AG04449 (cell line): ENCODE measurements at regions not wholly inside any gene's neighbourhood (a gene's known extent, or its start where the extent isn't known, plus 50 kb on each side); places are given as distances from the start of the nearest gene placed in this dataset.
"Not testable (repeated sequence)": the region's sequence is repeated elsewhere in the genome, so short reads cannot be mapped to it uniquely, and the experiment has no call there.

ENCODE experiments used
- CTCF ChIA-PET: fragments of 350-600 bp; formaldehyde crosslinking; extraction: SDS; loops from one replicate; lab custom pipeline; 2021; ENCODE audit warnings: antibody characterized with exemption; lab: Yijun Ruan, JAX
- POLR2A ChIA-PET: fragments of 400-600, 350-600 bp; formaldehyde crosslinking; extraction: SDS; loops from one replicate; lab custom pipeline; 2020; ENCODE audit warnings: antibody characterized with exemption, inconsistent platforms; lab: Yijun Ruan, JAX
- DNase-seq: peaks from one replicate; pipeline ENCODE4 v3.0.0-alpha.2; 2010; ENCODE audit warnings: low read depth, low spot score
- H3K4me3 ChIP-seq: 2 replicates; pipeline ENCODE4 v1.5.1; 2011; ENCODE audit warnings: low read depth, mild to moderate bottlenecking, control low read depth, low read length
- TF ChIP-seq, protein P1 (sequence below): IDR thresholded peaks from one replicate; pipeline ENCODE4 v1.5.1; 2011; ENCODE audit warnings: mild to moderate bottlenecking, moderate library complexity, low read length, control low read depth, inconsistent platforms; ENCODE audit not compliant: insufficient read depth; ENCODE audit errors: missing control alignments

DNA sequence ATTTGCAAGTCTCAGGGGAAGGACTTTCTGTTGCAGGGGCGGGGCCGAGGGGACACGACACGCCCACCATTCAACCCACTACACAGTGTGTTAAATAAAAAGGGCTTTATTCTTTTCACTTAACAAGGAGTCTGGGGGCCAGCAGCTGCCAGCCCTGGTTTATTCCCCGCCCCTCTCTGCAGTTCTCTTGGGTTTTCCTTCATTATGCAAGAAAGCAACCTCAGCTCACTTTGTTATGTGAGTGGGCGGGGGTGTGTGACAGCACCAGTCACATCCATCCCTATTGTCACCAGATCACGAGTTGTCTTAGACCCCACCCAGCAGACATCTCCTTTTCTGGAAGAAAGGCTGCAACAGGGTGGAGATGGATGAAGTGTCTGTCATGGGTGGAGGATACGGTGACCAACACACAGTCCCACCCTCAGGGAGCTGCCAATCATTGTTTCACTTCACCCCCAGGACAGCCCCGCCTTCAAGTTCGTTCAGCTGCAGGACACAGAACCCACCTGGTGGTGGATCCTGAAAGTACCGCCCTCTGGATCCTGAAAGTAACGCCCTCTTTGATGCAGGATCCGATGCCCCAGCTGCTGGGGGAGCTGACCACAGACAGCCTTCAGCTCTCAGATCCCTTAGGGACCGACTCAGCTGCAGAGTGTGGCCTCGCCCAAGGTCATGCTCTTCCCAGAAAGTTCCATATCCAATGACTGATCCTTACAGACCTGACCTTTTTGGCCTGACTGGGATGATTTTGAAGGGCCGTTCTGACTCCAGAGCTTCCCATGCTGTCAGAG, 79.6 kb downstream of the SMIM20 start:
- ChIA-PET CTCF (interaction anchor here (0.6 to 1.3 kb wide), 4 partner anchors 19 to 423 kb away, joined by 3 to 4 read pairs (median 3); no protein-coding TSS in a partner anchor), POLR2A (no interaction called here)
- no peak overlapping the region for H3K4me3 ChIP-seq
- no peak for DNase-seq
- TF ChIP-seq, protein P1, sequence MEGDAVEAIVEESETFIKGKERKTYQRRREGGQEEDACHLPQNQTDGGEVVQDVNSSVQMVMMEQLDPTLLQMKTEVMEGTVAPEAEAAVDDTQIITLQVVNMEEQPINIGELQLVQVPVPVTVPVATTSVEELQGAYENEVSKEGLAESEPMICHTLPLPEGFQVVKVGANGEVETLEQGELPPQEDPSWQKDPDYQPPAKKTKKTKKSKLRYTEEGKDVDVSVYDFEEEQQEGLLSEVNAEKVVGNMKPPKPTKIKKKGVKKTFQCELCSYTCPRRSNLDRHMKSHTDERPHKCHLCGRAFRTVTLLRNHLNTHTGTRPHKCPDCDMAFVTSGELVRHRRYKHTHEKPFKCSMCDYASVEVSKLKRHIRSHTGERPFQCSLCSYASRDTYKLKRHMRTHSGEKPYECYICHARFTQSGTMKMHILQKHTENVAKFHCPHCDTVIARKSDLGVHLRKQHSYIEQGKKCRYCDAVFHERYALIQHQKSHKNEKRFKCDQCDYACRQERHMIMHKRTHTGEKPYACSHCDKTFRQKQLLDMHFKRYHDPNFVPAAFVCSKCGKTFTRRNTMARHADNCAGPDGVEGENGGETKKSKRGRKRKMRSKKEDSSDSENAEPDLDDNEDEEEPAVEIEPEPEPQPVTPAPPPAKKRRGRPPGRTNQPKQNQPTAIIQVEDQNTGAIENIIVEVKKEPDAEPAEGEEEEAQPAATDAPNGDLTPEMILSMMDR: peak; percentile 5

DNA sequence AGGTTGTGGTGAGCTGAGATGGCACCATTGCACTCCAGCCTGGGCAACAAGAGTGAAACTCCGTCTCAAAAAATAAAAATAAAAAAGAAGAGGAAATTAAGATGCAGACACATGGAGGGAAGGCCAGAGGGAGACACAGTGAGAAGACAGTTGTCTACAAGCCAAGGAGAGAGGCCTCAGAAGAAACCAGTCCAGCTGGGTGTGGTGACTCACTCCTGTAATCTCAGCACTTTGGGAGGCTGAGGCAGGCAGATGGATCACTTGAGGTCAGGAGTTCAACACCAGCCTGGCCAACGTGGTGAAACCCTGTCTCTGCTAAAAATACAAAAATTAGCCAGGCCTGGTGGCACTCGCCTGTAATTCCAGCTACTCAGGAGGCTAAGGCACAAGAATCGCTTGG, 80.6 kb downstream of the SMIM20 start:
- POLR2A ChIA-PET, DNase-seq, H3K4me3 ChIP-seq: not testable (repeated sequence)
- CTCF ChIA-PET: interaction anchor here (1.3 to 1.4 kb wide), 2 partner anchors 18 to 330 kb away, joined by 3 read pairs; no protein-coding TSS in a partner anchor

DNA sequence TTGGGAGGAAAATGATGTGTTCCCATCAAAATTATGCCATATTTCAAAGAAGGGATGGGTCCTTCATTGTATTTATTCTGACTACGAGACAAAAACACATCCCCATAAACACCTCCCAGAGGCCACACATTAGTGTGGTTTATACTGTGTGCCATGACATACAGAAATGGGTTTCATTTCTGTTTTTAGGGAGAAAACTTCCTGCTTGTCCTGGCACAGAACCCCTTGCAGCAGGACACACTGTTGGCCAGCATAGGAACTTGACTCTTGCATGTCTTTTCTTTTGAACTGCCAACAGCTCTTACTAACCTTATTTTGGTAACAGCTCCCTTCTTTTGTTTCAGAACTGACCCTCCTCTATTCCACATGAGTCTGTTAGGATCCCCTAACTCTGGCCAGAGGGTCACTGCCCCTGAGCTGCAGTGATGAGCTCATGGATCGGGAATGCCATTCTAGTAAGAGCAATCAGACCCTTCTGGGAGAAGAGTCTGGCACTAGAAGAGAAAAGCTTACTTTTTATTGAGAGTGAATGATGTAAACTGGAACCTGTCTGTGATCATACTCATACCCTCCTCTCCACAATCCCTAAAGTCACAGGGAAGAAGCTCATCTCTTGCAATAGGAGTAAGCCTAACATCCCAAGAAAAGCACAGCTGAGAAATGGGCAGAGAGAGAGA, 86.4 kb downstream of the SMIM20 start:
- no peak for DNase-seq
- CTCF ChIA-PET: interaction anchor here (1.0 to 7.2 kb wide), 7 partner anchors 12 to 568 kb away, joined by 3 to 63 read pairs (median 4); no protein-coding TSS in a partner anchor
- TF ChIP-seq, protein P1: no peak
- POLR2A ChIA-PET: no interaction called here
- no peak overlapping the region for H3K4me3 ChIP-seq

DNA sequence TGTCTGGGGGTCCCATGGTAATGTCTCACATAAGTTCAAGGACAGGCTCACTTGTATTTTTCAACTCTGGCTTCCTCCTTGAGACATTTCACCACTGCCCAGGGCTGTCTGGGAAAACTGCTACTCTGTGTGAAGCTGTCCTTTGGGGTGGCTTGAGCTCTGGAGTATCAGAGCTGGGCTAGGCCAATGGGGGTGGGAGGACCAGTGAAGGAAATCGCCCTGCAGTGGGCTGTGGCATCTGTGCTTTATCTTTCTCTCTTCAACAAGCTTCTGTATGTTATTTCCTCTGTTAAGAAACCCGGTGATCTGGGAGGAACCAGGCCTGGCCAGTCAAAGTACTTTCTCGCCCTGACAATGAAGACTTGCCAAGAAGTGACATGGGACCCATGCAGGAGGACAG, 87.4 kb downstream of the SMIM20 start:
- H3K4me3 ChIP-seq: no peak overlapping the region
- CTCF ChIA-PET: interaction anchor here (1.2 to 7.2 kb wide), 5 partner anchors 13 to 329 kb away, joined by 3 to 63 read pairs (median 5); no protein-coding TSS in a partner anchor
- no peak for DNase-seq
- POLR2A ChIA-PET: interaction anchor here (0.5 kb wide), 1 partner anchor 11 kb away, joined by 3 read pairs; no protein-coding TSS in a partner anchor
- TF ChIP-seq, protein P1: no peak

DNA sequence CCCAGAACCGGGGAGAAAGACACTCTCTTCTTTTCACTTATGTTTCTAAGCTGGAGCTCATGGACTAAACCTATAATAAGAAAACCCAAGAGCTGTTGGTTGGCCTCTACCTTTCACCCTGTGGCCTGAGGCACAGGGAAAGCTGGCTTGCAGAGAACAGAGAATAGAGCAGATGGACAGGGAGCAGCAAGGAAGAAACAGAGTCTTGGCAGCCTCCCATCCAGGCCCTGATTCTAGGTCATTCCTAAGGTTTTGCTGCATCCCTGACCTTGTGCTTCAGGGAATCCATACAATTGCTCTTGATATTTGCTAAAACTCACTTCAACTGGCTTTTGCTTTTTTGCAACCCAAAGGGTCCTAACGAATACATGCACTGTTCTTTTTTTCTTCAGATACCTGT, 87.8 kb downstream of the SMIM20 start:
- ChIA-PET POLR2A (interaction anchor here (0.5 kb wide), 1 partner anchor 10 kb away, joined by 3 read pairs; no protein-coding TSS in a partner anchor), CTCF (interaction anchor here (1.5 to 7.2 kb wide), 2 partner anchors 13 to 329 kb away, joined by 4 to 63 read pairs; no protein-coding TSS in a partner anchor)

DNA sequence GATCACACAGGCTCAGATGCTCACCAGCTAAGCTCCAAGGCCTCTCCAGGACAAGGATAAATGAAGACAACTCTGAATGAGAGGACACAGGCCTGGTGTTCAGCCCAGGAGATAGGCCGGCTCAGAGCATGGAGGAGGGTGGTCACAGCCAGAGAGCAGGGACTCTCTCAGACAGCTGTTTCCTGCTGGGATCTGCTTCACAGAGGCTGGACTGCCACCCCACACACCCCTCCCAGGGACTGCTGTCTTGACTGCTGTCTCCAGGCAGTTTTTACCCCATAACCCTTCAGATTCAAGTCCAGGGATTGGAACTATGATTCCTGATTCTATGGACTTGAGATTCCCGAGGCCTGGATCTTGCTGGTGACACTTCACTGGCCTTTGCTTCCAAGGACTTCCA, 89.0 kb downstream of the SMIM20 start:
- no peak for DNase-seq
- TF ChIP-seq, protein P1: no peak
- ChIA-PET CTCF (interaction anchor here (7.2 kb wide), 1 partner anchor 15 kb away, joined by 63 read pairs; no protein-coding TSS in a partner anchor), POLR2A (no interaction called here)
- H3K4me3 ChIP-seq: no peak overlapping the region

More for the DNA sequence above, 87.8 kb downstream of the SMIM20 start:
- no peak overlapping the region for H3K4me3 ChIP-seq
- no peak for DNase-seq
- TF ChIP-seq, protein P1: no peak
